ENCODE measurements at regions not wholly inside any gene's neighbourhood (a gene's known extent, or its start where the extent isn't known, plus 50 kb on each side); places are given as distances from the start of the nearest gene placed in this dataset.

- no peak for DNase-seq (ENCODE audit: low read depth in 3 of 3)
Observed at GRCh38 chr4:189022440-189023035, 883.3 kb downstream of the TRIML1 start.

- DNase-seq (ENCODE audit: low read depth in 3 of 3) = no peak
Observed at GRCh38 chr4:189029976-189030504, 890.8 kb downstream of the TRIML1 start.

- DNase-seq (ENCODE audit: low read depth in 3 of 3) = no peak
Observed at GRCh38 chr4:189032606-189033338, 893.5 kb downstream of the TRIML1 start.

- no peak for DNase-seq (ENCODE audit: low read depth in 3 of 3)
Observed at GRCh38 chr4:189033801-189034347, 894.6 kb downstream of the TRIML1 start.

DNA sequence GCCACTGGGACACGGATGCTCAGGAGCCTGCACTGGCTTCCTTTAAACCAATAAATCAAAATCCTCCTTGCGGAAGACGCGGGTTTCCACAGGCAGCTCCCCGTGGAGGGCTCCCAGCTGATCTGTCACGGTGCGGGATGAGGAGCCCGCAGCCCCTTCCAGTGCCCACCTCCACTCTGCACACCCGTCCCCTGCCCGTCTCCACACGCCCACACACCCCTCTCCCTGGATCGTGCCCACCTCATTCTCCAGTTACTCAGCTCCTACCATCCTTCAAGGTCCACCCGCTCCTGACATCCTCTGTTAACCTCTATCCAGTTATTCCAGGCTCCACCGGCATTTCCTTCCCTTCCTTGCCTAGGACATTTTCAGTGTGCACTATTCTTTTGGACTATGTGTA, 895.9 kb downstream of the TRIML1 start:
- no peak for DNase-seq (ENCODE audit: low read depth in 3 of 3)

- no peak for DNase-seq (ENCODE audit: low read depth in 3 of 3)
Observed at GRCh38 chr4:189035654-189036053, 896.4 kb downstream of the TRIML1 start.

- no peak for DNase-seq (ENCODE audit: low read depth in 3 of 3)
Observed at GRCh38 chr4:189036906-189037305, 897.7 kb downstream of the TRIML1 start.

DNA sequence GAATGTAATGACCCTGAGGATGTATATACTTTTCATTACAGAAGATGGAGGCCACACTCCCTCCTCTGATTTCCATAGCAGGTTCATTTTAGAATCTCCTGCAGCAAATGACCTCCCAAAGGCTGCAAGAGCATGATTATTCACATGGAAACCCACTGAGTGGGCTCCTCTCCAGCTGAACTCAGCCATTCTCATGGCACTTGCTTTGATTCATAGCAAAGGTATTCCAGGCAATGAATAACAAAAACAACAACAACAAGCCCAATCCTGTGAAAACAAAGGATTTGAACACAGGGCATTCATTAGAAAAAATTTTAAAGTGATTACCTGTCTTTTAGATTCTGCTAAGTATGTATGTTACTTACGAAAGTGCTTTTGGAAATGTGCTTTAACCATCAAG, 894.0 kb upstream of the FRG1 start:
- DNase-seq (ENCODE audit: low read depth in 3 of 3) = no peak

GRCh38 chr4:189048119-189048518, 892.6 kb upstream of the FRG1 start:
- no peak for DNase-seq (ENCODE audit: low read depth in 3 of 3)

DNA sequence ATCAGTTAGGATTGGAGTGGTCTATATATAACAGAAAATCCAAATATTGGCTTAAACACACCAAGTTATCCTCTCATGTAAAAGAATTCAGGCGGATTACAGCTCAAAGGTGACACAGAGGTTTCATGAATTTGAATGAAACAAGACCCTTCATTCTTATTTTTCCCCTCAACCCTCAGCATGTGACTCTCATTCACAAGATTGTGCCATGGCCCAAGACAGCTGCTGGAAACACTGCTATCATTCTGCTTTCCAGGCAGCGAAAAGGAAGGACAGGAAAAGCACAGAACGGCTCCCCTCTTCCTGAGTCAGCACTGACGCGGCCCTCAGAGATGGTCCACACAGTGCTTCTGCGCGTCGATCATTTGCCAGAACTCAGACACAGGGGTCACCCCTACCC, 891.0 kb upstream of the FRG1 start:
- no peak for DNase-seq (ENCODE audit: low read depth in 3 of 3)

- DNase-seq (ENCODE audit: low read depth in 3 of 3) = no peak
Observed at GRCh38 chr4:189050643-189051042, 890.0 kb upstream of the FRG1 start.

- no peak for DNase-seq (ENCODE audit: low read depth in 3 of 3)
Observed at GRCh38 chr4:189053621-189054020, 887.1 kb upstream of the FRG1 start.

DNA sequence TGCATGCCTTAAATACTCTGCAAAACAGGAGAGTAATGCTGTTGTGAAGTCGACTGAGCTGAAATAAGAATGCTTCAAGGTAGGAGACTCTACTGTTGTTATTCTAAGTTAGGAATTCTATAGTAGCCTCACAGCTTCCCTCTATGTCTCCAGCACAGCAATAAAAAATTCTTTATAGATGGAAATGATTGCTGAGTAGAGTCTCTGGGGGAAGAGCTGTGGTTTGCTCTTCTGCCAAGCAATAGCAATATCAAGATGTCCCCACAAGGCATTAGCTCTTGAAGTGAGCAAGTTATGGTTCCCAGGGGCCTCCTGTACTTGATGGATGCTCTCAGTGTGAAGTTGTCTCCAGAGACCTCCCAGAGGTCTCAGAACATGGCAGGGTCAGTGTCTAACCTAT, 880.6 kb upstream of the FRG1 start:
- DNase-seq (ENCODE audit: low read depth in 3 of 3) = no peak

GRCh38 chr4:189062047-189062820, 878.4 kb upstream of the FRG1 start:
- no peak for DNase-seq (ENCODE audit: low read depth in 3 of 3)

- no peak for DNase-seq (ENCODE audit: low read depth in 3 of 3)
Observed at GRCh38 chr4:189069772-189070171, 870.9 kb upstream of the FRG1 start.

DNA sequence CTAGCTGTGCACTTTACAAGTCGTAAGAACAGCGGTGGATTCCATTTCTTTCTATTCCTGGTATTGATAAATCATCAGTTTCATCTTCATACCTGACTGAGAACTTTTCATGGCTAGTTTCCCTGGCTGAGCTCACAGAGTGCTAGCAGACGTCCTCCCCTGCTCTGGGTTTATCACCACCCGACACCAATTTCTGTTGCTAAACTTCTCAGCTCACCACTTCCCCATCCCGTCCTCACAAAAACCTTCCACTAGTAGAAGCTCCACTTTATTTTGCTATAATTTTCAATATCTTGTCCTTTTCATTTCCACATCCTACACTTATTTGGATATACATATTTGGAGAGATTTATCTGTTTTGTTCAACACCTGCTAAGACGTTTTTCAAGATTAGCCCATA, 869.4 kb upstream of the FRG1 start:
- DNase-seq (ENCODE audit: low read depth in 3 of 3) = no peak

- DNase-seq (ENCODE audit: low read depth in 3 of 3) = no peak
Observed at GRCh38 chr4:189073739-189074138, 866.9 kb upstream of the FRG1 start.

DNA sequence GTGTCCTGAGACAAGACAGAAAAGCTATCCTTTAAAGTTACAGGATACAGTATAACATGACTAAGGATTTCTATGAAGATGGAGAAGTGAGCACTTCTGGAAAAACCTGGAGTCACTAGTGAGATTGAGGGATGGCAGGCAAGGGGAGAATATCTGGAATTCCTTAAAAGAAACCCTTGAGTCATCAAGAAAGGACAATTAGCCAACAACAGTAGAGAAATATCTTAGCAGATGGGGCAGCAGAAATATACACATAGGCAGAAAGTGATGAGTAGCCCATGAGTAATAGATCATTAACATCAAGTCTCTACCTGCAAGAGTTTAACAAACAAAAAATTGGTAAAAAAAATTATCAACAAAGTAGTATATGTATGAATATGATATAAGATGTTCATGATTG, 858.8 kb upstream of the FRG1 start:
- no peak for DNase-seq (ENCODE audit: low read depth in 3 of 3)

DNA sequence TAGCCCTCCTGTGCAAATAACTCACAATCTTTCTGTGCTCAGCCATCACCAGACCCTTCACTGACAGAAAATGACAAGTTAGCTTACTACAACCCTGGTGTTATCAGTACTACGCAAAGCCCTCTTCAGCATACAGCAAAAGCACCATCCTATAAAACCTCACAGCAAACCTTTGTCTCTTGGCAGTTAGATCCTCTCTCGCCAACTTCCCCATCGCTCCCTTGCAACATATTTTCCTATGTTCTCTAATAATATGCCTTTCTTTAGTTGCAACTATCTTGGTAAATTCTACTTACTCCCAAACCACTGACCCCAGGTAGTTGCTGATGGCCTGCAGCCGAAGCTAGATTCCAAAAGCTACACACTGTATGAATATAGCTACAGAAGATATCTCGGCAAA, 856.9 kb upstream of the FRG1 start:
- no peak for DNase-seq (ENCODE audit: low read depth in 3 of 3)

- no peak for DNase-seq (ENCODE audit: low read depth in 3 of 3)
Observed at GRCh38 chr4:189084671-189085070, 856.0 kb upstream of the FRG1 start.

- DNase-seq (ENCODE audit: low read depth in 3 of 3) = no peak
Observed at GRCh38 chr4:189087971-189088370, 852.7 kb upstream of the FRG1 start.

GRCh38 chr4:189088780-189089179, 851.9 kb upstream of the FRG1 start:
- no peak for DNase-seq (ENCODE audit: low read depth in 3 of 3)

All from stimulated activated CD4-positive, alpha-beta T cell treated with anti-CD3 and anti-CD28 coated beads, TNF-alpha, amount 100 ng/mL, for 48 hours (primary cell).